ENCODE measurements at regions not wholly inside any gene's neighbourhood (a gene's known extent, or its start where the extent isn't known, plus 50 kb on each side); places are given as distances from the start of the nearest gene placed in this dataset.

DNA sequence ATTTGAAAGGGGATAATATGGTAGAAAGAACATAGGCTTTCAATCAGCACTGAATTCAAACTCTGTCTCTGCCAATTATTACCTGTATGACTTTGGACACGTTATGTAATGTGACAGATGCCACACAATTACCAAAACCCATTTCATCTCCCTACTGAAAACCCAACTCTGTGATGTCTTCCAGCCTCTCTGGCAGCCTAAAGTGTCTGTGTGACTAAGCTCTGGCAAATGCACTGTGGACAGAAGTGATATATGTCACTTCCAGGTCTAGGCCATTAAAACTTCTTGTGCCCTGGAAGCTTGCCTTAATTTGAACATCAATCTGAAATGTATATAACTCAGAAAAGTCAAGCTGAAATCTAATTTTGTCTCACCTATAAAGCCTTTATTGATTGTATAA lies 552.0 kb downstream of the RFC3 start:
- TF ChIP-seq, protein P1, sequence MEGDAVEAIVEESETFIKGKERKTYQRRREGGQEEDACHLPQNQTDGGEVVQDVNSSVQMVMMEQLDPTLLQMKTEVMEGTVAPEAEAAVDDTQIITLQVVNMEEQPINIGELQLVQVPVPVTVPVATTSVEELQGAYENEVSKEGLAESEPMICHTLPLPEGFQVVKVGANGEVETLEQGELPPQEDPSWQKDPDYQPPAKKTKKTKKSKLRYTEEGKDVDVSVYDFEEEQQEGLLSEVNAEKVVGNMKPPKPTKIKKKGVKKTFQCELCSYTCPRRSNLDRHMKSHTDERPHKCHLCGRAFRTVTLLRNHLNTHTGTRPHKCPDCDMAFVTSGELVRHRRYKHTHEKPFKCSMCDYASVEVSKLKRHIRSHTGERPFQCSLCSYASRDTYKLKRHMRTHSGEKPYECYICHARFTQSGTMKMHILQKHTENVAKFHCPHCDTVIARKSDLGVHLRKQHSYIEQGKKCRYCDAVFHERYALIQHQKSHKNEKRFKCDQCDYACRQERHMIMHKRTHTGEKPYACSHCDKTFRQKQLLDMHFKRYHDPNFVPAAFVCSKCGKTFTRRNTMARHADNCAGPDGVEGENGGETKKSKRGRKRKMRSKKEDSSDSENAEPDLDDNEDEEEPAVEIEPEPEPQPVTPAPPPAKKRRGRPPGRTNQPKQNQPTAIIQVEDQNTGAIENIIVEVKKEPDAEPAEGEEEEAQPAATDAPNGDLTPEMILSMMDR (IDR thresholded peaks at IDR 0.05) = no peak
- no peaks in the 10 kb centered on the region for H3K9me3 ChIP-seq
- intact Hi-C loops (cut with DNase I) = no loop called here

DNA sequence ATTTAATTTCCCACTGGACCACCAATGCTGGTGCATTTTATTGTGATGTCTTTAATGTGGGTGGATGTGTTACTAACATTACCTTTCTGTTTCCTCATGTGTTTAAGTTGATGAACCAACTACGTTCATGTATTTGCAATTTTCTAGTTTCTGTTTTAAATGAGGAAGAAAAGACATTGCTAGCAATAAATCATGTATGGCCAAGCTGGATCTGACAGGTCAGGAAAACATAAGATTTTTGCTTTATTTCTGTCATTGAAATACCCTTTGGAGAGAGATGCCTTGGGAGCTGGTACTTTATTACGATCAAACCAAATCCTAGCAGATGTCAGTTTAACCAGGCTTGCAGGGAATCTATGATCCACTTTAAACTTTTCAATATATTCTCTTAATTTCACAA lies 553.2 kb downstream of the RFC3 start:
- Histone ChIP-seq H3K36me3 (no peaks in the 10 kb centered on the region), H3K4me3 (no peak overlapping the region), H3K27ac (no peak overlapping the region), H3K27me3 (no peaks in the 10 kb centered on the region), H3K4me1 (no peaks in the 10 kb centered on the region), H3K9me3 (no peaks in the 10 kb centered on the region)
- DNase-seq = no peak
- no peak for FAIRE-seq
- intact Hi-C loops (cut with DNase I) = no loop called here
- 84 to 85% methylated on average over 2 of the region's 2 CpGs for WGBS, 2 donors
- TF ChIP-seq, protein P1 (IDR thresholded peaks at IDR 0.05) = no peak
- no peak for ATAC-seq

More for the DNA sequence above, 552.0 kb downstream of the RFC3 start:
- Histone ChIP-seq H3K4me3 (no peak overlapping the region), H3K4me1 (no peaks in the 10 kb centered on the region), H3K36me3 (no peaks in the 10 kb centered on the region), H3K27me3 (no peaks in the 10 kb centered on the region), H3K27ac (no peak overlapping the region)
- 0% methylated on average over 1 of the region's 1 CpG for WGBS, 2 donors
- FAIRE-seq = no peak
- ATAC-seq = no peak
- no peak for DNase-seq

DNA sequence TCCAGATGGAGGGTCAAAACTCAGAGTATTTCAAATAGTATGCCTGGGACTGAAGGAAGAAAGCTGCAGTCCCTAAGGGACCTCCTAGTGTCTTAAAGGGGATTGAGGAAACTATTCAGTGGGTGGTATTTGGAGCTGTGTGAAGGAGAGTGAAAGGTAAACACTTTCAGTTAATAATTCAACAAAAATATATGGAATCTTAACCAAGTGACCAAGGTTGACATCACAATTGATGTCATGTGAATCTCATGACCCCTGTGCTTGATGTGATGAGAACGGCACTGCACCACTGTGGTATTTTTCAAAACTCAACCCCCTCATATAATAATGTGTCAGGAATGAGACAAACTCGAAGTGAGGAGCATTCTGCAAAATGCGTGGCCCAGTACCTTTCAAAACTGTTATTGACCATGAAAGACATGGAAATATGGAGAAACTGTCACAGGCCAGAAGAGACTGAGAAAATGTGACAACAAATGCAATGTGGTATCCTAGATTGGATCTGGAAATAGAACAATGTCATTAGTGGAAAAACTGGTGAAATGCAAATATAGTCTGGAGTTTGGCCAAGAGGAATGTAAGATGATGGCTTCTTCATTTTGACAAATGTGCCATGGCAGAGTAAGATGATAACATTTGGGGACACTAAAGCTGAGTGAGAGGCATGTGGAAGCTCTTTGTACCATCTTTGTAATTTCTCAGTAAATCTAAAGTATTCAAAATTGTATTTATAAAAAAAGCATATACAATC lies 553.9 kb downstream of the RFC3 start:
- TF ChIP-seq, protein P1 (IDR thresholded peaks at IDR 0.05) = no peak
- intact Hi-C loops (cut with DNase I) = no loop called here
- DNase-seq (no peak), FAIRE-seq (no peak), ATAC-seq (no peak)
- H3K4me3 ChIP-seq = no peak overlapping the region
- no peaks in the 10 kb centered on the region for H3K9me3 ChIP-seq
- H3K4me1 ChIP-seq = no peaks in the 10 kb centered on the region
- H3K36me3 ChIP-seq = no peaks in the 10 kb centered on the region
- 72 to 78% methylated on average over 3 of the region's 3 CpGs for WGBS, 2 donors
- H3K27me3 ChIP-seq = no peaks in the 10 kb centered on the region
- no peak overlapping the region for H3K27ac ChIP-seq

DNA sequence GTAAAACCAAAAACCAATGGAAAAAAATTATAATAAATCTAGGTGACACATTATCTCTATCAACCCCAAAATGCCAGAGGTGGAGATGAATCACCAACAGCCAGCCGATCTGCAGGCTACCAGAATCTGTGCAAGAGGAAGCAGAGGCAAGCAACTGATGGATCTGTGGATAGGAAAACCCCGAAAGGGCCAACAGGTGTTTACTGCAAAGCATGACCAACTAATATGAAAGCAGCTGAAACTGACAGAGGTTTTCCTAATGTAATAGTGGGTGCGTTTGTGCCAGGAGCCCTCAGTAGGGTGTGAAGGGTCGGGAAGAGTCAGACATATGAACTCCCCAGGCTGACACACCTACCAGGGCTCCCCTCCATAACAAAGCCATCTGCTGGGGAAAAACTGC lies 554.6 kb downstream of the RFC3 start:
- no peak for FAIRE-seq
- Histone ChIP-seq H3K36me3 (no peaks in the 10 kb centered on the region), H3K27me3 (no peaks in the 10 kb centered on the region), H3K4me3 (no peak overlapping the region), H3K27ac (no peak overlapping the region), H3K9me3 (no peaks in the 10 kb centered on the region), H3K4me1 (no peaks in the 10 kb centered on the region)
- WGBS, 2 donors = 78 to 87% methylated on average over 4 of the region's 4 CpGs
- ATAC-seq = no peak
- intact Hi-C loops (cut with DNase I) = no loop called here
- TF ChIP-seq, protein P1 (IDR thresholded peaks at IDR 0.05) = no peak
- DNase-seq = no peak

DNA sequence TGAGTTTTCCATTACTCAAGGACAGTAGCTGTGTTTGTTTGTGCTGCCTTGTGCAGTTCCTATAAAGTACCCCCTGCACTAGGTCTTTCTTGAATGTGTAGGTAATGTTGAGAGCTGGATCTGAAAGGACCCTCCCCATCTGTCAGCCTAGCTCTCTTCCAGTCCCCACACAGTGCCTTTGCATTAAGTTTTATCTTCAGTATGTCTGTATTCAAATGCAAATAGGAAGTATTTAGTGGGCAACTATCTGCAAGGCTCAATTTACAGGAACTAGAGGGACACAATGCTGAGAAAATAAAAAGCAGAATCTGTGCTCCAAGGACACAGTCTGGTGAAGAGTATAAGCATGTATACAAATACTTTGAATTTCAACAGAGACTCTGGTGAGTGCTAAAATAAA lies 558.5 kb downstream of the RFC3 start:
- Histone ChIP-seq H3K9me3 (no peaks in the 10 kb centered on the region), H3K27ac (no peak overlapping the region), H3K4me1 (no peaks in the 10 kb centered on the region), H3K36me3 (no peaks in the 10 kb centered on the region), H3K4me3 (no peak overlapping the region), H3K27me3 (no peaks in the 10 kb centered on the region)
- TF ChIP-seq, protein P1 (IDR thresholded peaks at IDR 0.05) = no peak
- no peak for ATAC-seq
- intact Hi-C loops (cut with DNase I) = no loop called here
- no peak for FAIRE-seq
- no peak for DNase-seq

All from pancreas (tissue), 10 donors.